ENCODE measurements at regions not wholly inside any gene's neighbourhood (a gene's known extent, or its start where the extent isn't known, plus 50 kb on each side); places are given as distances from the start of the nearest gene placed in this dataset.

DNA sequence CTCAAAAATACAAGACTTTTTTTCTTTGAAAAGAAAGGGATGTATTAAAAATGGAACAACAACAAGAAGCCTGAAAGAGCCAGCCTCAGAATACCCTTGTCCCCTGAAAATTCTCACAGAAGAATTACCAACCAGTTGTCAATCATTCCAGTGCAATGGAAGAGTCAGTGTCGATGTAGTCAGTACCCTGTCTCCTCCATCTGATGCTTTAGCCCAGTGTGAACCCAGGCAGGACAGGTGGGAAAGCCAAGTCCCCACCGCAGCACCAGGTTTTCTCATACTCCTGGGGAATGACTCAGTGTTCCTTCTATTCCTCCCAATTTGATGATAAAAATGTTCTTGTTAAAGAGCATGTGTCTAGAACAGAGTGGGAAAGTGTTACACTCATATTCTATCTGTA, 332.0 kb upstream of the CHAC2 start:
- TF ChIP-seq POLR2AphosphoS5 (IDR thresholded peaks at IDR 0.05) (no peak), POLR2A (IDR thresholded peaks at IDR 0.05) (no peak)
- TF ChIP-seq, protein P1, sequence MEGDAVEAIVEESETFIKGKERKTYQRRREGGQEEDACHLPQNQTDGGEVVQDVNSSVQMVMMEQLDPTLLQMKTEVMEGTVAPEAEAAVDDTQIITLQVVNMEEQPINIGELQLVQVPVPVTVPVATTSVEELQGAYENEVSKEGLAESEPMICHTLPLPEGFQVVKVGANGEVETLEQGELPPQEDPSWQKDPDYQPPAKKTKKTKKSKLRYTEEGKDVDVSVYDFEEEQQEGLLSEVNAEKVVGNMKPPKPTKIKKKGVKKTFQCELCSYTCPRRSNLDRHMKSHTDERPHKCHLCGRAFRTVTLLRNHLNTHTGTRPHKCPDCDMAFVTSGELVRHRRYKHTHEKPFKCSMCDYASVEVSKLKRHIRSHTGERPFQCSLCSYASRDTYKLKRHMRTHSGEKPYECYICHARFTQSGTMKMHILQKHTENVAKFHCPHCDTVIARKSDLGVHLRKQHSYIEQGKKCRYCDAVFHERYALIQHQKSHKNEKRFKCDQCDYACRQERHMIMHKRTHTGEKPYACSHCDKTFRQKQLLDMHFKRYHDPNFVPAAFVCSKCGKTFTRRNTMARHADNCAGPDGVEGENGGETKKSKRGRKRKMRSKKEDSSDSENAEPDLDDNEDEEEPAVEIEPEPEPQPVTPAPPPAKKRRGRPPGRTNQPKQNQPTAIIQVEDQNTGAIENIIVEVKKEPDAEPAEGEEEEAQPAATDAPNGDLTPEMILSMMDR (IDR thresholded peaks at IDR 0.05): no peak
